Spleen (tissue), 11 donors: ENCODE measurements at regions not wholly inside any gene's neighbourhood (a gene's known extent, or its start where the extent isn't known, plus 50 kb on each side); places are given as distances from the start of the nearest gene placed in this dataset.

Experiments
- DNase-seq: peaks from one replicate; pipeline ENCODE4 v3.0.0-alpha.2; 2020
- H3K27ac ChIP-seq, 8 donors: fragments of 200-600 bp; sonication (generic) in 7 of 8; 1 replicate in 4 of 8; 2 replicates in 4 of 8; pipeline versions ENCODE4 v1.5.0 to v1.8.0; 2016 to 2021; ENCODE audit warnings: inconsistent platforms in 4 of 8, mild to moderate bottlenecking in 4 of 8, moderate library complexity in 1 of 8
- H3K27me3 ChIP-seq, 7 donors: fragments of 200-600 bp; sonication (generic) in 6 of 7; replicated peaks in 1 of 7; 1 replicate in 4 of 7; 2 replicates in 3 of 7; pipeline versions ENCODE4 v1.5.0 to v1.8.0; 2016 to 2021; ENCODE audit warnings: inconsistent platforms in 3 of 7, mild to moderate bottlenecking in 1 of 7
- H3K36me3 ChIP-seq, 6 donors: fragments of 200-600 bp; sonication (generic) in 5 of 6; 1 replicate in 4 of 6; 2 replicates in 2 of 6; pipeline versions ENCODE4 v1.5.0 to v1.8.0; 2016 to 2021; ENCODE audit warnings: inconsistent platforms in 2 of 6
- H3K4me1 ChIP-seq, 6 donors: fragments of 200-600 bp; sonication (generic) in 5 of 6; 1 replicate in 3 of 6; 2 replicates in 3 of 6; pipeline versions ENCODE4 v1.5.0 to v1.8.0; 2016 to 2021; ENCODE audit warnings: inconsistent platforms in 3 of 6
- H3K4me3 ChIP-seq, 8 donors: fragments of 200-600 bp; sonication (generic) in 7 of 8; 1 replicate in 4 of 8; 2 replicates in 4 of 8; pipeline versions ENCODE4 v1.5.0 to v1.8.0; 2016 to 2021; ENCODE audit warnings: inconsistent platforms in 4 of 8, mild to moderate bottlenecking in 4 of 8, moderate library complexity in 2 of 8
- H3K9me3 ChIP-seq, 8 donors: fragments of 200-600 bp; sonication (generic) in 7 of 8; 1 replicate in 4 of 8; 2 replicates in 4 of 8; pipeline versions ENCODE4 v1.5.0 to v1.8.0; 2016 to 2021; ENCODE audit warnings: inconsistent platforms in 4 of 8
- POLR2A ChIP-seq, 3 donors: fragments of 450-650 bp; IDR thresholded peaks; one replicate each; pipeline ENCODE4 v1.5.1; 2017; ENCODE audit warnings: antibody characterized with exemption in 3 of 3, mild to moderate bottlenecking in 1 of 3
- POLR2AphosphoS5 ChIP-seq, 3 donors: sonication (generic); formaldehyde crosslinking; IDR thresholded peaks; one replicate each; pipeline ENCODE4 v1.5.1; 2017; ENCODE audit warnings: antibody characterized with exemption in 3 of 3
- WGBS, 5 donors: extraction: QIAGEN DNeasy Blood & Tissue Kit in 3 of 5; methylation state at CpG; one replicate each; pipeline versions ENCODE4 v1.1.5 to v1.1.7; 2013 to 2018; 5-methylcytosine and 5-hydroxymethylcytosine counted together
- intact Hi-C: fragments of 100-400 bp; cut with DNase I; formaldehyde crosslinking; loops from one replicate; pipeline ENCODE4 v1.15.0; 2023; ENCODE audit warnings: low total_unique reads
- TF ChIP-seq, protein P1 (sequence below), 11 experiments: fragments of 200-600 bp in 7 of 11; fragments of 450-650 bp in 4 of 11; sonication (generic) in 4 of 11; IDR thresholded peaks in 8 of 11; conservative IDR thresholded peaks in 3 of 11; 1 replicate in 7 of 11; 2 replicates in 4 of 11; pipeline versions ENCODE4 v1.4.0 to v1.8.0; 2016 to 2021; ENCODE audit warnings: antibody characterized with exemption in 11 of 11, inconsistent platforms in 4 of 11, mild to moderate bottlenecking in 1 of 11
- donor health status: healthy with polysubstance abuse.
- donor health status: DM: no; HTN: no; CAD: no; lungs with moderate emphysema.
- donor health status: DM: no; HTN: no; CAD: no.
- donor health status: Bipolar disorder and iron deficiency.
- donor health status: healthy.
- donor health status: DM: no; HTN: no; CAD: no.
- donor health status: DM: yes; HTN: yes; CAD: no.

DNA sequence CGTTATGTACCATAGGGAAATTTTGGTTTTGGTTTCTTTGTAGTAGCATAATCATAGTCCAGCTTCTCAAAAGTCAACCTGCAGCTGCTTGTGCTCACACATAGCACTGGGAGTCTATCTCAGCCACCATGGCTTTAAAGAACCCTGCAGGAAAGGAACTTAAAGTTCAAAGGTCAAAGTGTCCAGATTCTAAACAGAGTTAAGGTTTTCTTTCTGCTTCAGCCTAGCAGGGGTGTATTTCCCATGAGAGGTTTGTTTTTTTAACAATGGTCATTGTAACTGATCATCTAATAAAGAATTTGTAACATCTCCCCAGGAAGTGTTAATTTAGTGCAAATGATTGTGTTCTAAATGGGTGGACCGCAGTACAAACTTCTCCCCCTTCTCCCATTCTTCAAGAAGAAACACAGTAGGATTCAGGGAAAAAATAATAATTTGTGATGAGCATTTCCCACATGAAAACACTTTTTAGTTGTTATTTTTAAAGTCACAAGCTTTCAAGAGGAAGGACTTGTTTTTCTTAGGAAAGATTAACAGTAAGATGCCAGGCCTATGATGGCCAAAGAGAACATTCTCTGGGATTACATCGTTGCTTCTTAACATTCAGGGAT lies 168.0 kb downstream of the EFNB2 start:
- WGBS, 5 donors, result 65 to 77% (median 75%) methylated on average over 3 of the region's 3 CpGs
- H3K4me3 ChIP-seq, result no peak overlapping the region
- intact Hi-C loops, result no loop called here

DNA sequence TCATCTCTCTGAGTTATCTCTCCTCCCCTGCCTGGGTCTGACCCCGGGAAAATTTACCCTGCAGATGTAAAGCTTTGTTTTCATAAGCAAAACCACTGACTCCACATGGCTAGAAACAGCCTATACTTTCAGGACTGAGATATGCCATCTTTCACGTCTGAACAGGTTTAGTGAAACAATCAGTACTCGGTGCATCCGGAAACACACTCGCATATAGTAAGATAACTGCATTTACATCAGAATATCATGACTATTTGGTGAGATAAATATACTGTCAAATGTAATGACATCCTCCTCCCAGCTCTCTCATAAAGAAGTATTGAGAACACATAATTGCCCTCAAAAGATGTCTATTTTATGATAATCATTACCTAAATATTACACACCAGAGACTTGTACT lies 172.8 kb downstream of the EFNB2 start:
- H3K27ac ChIP-seq, result no peak overlapping the region
- intact Hi-C loops, result no loop called here
- 77 to 89% (median 81%) methylated on average over 5 of the region's 5 CpGs for WGBS, 5 donors
- DNase-seq, result no peak
- no peaks in the 10 kb centered on the region for H3K27me3 ChIP-seq
- TF ChIP-seq, protein P1, sequence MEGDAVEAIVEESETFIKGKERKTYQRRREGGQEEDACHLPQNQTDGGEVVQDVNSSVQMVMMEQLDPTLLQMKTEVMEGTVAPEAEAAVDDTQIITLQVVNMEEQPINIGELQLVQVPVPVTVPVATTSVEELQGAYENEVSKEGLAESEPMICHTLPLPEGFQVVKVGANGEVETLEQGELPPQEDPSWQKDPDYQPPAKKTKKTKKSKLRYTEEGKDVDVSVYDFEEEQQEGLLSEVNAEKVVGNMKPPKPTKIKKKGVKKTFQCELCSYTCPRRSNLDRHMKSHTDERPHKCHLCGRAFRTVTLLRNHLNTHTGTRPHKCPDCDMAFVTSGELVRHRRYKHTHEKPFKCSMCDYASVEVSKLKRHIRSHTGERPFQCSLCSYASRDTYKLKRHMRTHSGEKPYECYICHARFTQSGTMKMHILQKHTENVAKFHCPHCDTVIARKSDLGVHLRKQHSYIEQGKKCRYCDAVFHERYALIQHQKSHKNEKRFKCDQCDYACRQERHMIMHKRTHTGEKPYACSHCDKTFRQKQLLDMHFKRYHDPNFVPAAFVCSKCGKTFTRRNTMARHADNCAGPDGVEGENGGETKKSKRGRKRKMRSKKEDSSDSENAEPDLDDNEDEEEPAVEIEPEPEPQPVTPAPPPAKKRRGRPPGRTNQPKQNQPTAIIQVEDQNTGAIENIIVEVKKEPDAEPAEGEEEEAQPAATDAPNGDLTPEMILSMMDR (IDR thresholded peaks at IDR 0.05 in 8 of 11, conservative IDR thresholded peaks at IDR 0.05 in 3 of 11), result no peak
- TF ChIP-seq POLR2AphosphoS5 (IDR thresholded peaks at IDR 0.05) (no peak), POLR2A (IDR thresholded peaks at IDR 0.05) (no peak)
- no peaks in the 10 kb centered on the region for H3K4me1 ChIP-seq
- no peaks in the 10 kb centered on the region for H3K36me3 ChIP-seq
- no peak overlapping the region for H3K4me3 ChIP-seq
- peaks cover 0 to 15% (median 9%) of the 10 kb centered on the region in 8 donors for H3K9me3 ChIP-seq

More for the DNA sequence above, 168.0 kb downstream of the EFNB2 start:
- no peak overlapping the region for H3K27ac ChIP-seq
- no peak for DNase-seq
- H3K9me3 ChIP-seq, result peaks cover 0 to 15% (median 9%) of the 10 kb centered on the region in 8 donors
- no peaks in the 10 kb centered on the region for H3K4me1 ChIP-seq
- H3K27me3 ChIP-seq, result peaks cover 0 to 5% (median 0%) of the 10 kb centered on the region in 7 donors
- H3K36me3 ChIP-seq, result no peaks in the 10 kb centered on the region
- TF ChIP-seq, protein P1 (IDR thresholded peaks at IDR 0.05 in 8 of 11, conservative IDR thresholded peaks at IDR 0.05 in 3 of 11), result no peak
- TF ChIP-seq POLR2A (IDR thresholded peaks at IDR 0.05), result no peak
- no peak for TF ChIP-seq POLR2AphosphoS5 (IDR thresholded peaks at IDR 0.05)

- WGBS, 5 donors, result 72 to 93% (median 84%) methylated on average over 2 of the region's 2 CpGs
- no peak overlapping the region for H3K27ac ChIP-seq
- no peaks in the 10 kb centered on the region for H3K27me3 ChIP-seq
- no peaks in the 10 kb centered on the region for H3K36me3 ChIP-seq
- DNase-seq, result no peak
- intact Hi-C loops, result no loop called here
- H3K9me3 ChIP-seq, result peaks cover 0 to 15% (median 9%) of the 10 kb centered on the region in 8 donors
- H3K4me3 ChIP-seq, result no peak overlapping the region
- H3K4me1 ChIP-seq, result no peaks in the 10 kb centered on the region
- TF ChIP-seq POLR2A (IDR thresholded peaks at IDR 0.05) (no peak), POLR2AphosphoS5 (IDR thresholded peaks at IDR 0.05) (no peak)
- TF ChIP-seq, protein P1 (IDR thresholded peaks at IDR 0.05 in 8 of 11, conservative IDR thresholded peaks at IDR 0.05 in 3 of 11), result no peak
Measured at GRCh38 chr13:106361621-106362020, 173.8 kb downstream of the EFNB2 start.

GRCh38 chr13:106357198-106357597 lies 178.3 kb downstream of the EFNB2 start:
- 55 to 73% (median 71%) methylated on average over 2 of the region's 2 CpGs for WGBS, 5 donors
- Histone ChIP-seq H3K4me1 (no peaks in the 10 kb centered on the region), H3K9me3 (peaks cover 0 to 3% (median 0%) of the 10 kb centered on the region in 8 donors), H3K27ac (no peak overlapping the region), H3K4me3 (no peak overlapping the region), H3K27me3 (no peaks in the 10 kb centered on the region), H3K36me3 (no peaks in the 10 kb centered on the region)
- TF ChIP-seq POLR2AphosphoS5 (IDR thresholded peaks at IDR 0.05), result no peak
- no peak for TF ChIP-seq POLR2A (IDR thresholded peaks at IDR 0.05)
- TF ChIP-seq, protein P1 (IDR thresholded peaks at IDR 0.05 in 8 of 11, conservative IDR thresholded peaks at IDR 0.05 in 3 of 11), result no peak
- no peak for DNase-seq
- intact Hi-C loops, result no loop called here
